Peyer's patch (tissue), 4 donors: ENCODE measurements at regions not wholly inside any gene's neighbourhood (a gene's known extent, or its start where the extent isn't known, plus 50 kb on each side); places are given as distances from the start of the nearest gene placed in this dataset.

Experiments
- DNase-seq, 3 donors: peaks; one replicate each; pipeline ENCODE4 v3.0.0-alpha.2; 2017 to 2019
- H3K27ac ChIP-seq, 4 donors: fragments of 200-600 bp; sonication (generic); one replicate each; pipeline ENCODE4 v1.5.1; 2016 to 2019
- H3K27me3 ChIP-seq, 2 donors: fragments of 200-600 bp; sonication (generic); one replicate each; pipeline ENCODE4 v1.5.1; 2019
- H3K36me3 ChIP-seq, 3 donors: fragments of 200-600 bp; sonication (generic); one replicate each; pipeline ENCODE4 v1.5.1; 2016 to 2019
- H3K4me1 ChIP-seq, 4 donors: fragments of 200-600 bp; sonication (generic); one replicate each; pipeline ENCODE4 v1.5.1; 2016 to 2019
- H3K4me3 ChIP-seq, 4 donors: fragments of 200-600 bp; sonication (generic); 1 replicate in 3 of 4; 2 replicates in 1 of 4; pipeline ENCODE4 v1.5.1; 2016 to 2019; ENCODE audit warnings: mild to moderate bottlenecking in 1 of 4
- H3K9me3 ChIP-seq, 4 donors: fragments of 200-600 bp; sonication (generic); one replicate each; pipeline ENCODE4 v1.5.1; 2016 to 2019; ENCODE audit warnings: mild to moderate bottlenecking in 1 of 4
- CTCF ChIP-seq, 6 experiments: fragments of 450-650 bp in 4 of 6; fragments of 200-600 bp in 2 of 6; sonication (generic) in 1 of 6; IDR thresholded peaks; one replicate each; pipeline ENCODE4 v1.5.1; 2017 to 2019; ENCODE audit warnings: antibody characterized with exemption in 6 of 6, mild to moderate bottlenecking in 3 of 6, moderate library complexity in 1 of 6
- POLR2A ChIP-seq, 2 donors: fragments of 450-650 bp; IDR thresholded peaks; one replicate each; pipeline ENCODE4 v1.5.1; 2017; ENCODE audit warnings: antibody characterized with exemption in 2 of 2, mild to moderate bottlenecking in 2 of 2, moderate library complexity in 2 of 2

GRCh38 chr1:191026828-191027227, 549.2 kb upstream of the BRINP3 start:
- no peak overlapping the region for H3K27ac ChIP-seq
- peaks cover 0 to 4% (median 2%) of the 10 kb centered on the region in 4 donors for H3K9me3 ChIP-seq
- no peak overlapping the region for H3K4me3 ChIP-seq
- TF ChIP-seq POLR2A (IDR thresholded peaks at IDR 0.05): no peak
- no peak for TF ChIP-seq CTCF (IDR thresholded peaks at IDR 0.05)
- no peaks in the 10 kb centered on the region for H3K27me3 ChIP-seq
- H3K4me1 ChIP-seq: no peaks in the 10 kb centered on the region
- no peak for DNase-seq
- no peaks in the 10 kb centered on the region for H3K36me3 ChIP-seq

- Histone ChIP-seq H3K27ac (no peak overlapping the region), H3K4me1 (no peaks in the 10 kb centered on the region), H3K9me3 (no peaks in the 10 kb centered on the region), H3K36me3 (no peaks in the 10 kb centered on the region), H3K4me3 (no peak overlapping the region), H3K27me3 (no peaks in the 10 kb centered on the region)
- no peak for DNase-seq
- no peak for TF ChIP-seq CTCF (IDR thresholded peaks at IDR 0.05)
- TF ChIP-seq POLR2A (IDR thresholded peaks at IDR 0.05): no peak
Measured at GRCh38 chr1:191034132-191034531, 556.5 kb upstream of the BRINP3 start.

- Histone ChIP-seq H3K27ac (no peak overlapping the region), H3K27me3 (no peaks in the 10 kb centered on the region), H3K36me3 (no peaks in the 10 kb centered on the region), H3K9me3 (no peaks in the 10 kb centered on the region), H3K4me3 (no peak overlapping the region), H3K4me1 (no peaks in the 10 kb centered on the region)
- no peak for TF ChIP-seq CTCF (IDR thresholded peaks at IDR 0.05)
- no peak for TF ChIP-seq POLR2A (IDR thresholded peaks at IDR 0.05)
- no peak for DNase-seq
Measured at GRCh38 chr1:191043066-191043465, 565.4 kb upstream of the BRINP3 start.

- Histone ChIP-seq H3K27me3 (no peaks in the 10 kb centered on the region), H3K36me3 (no peaks in the 10 kb centered on the region), H3K4me3 (no peak overlapping the region), H3K9me3 (no peaks in the 10 kb centered on the region), H3K4me1 (no peaks in the 10 kb centered on the region), H3K27ac (no peak overlapping the region)
- DNase-seq: no peak
- TF ChIP-seq CTCF (IDR thresholded peaks at IDR 0.05) (no peak), POLR2A (IDR thresholded peaks at IDR 0.05) (no peak)
Measured at GRCh38 chr1:191049781-191050180, 572.1 kb upstream of the BRINP3 start.

GRCh38 chr1:191052888-191053287, 575.2 kb upstream of the BRINP3 start:
- H3K27me3 ChIP-seq: no peaks in the 10 kb centered on the region
- no peaks in the 10 kb centered on the region for H3K4me1 ChIP-seq
- no peak overlapping the region for H3K27ac ChIP-seq
- no peaks in the 10 kb centered on the region for H3K36me3 ChIP-seq
- no peak for DNase-seq
- TF ChIP-seq POLR2A (IDR thresholded peaks at IDR 0.05): no peak
- no peak for TF ChIP-seq CTCF (IDR thresholded peaks at IDR 0.05)
- H3K4me3 ChIP-seq: no peak overlapping the region
- H3K9me3 ChIP-seq: no peaks in the 10 kb centered on the region

- H3K36me3 ChIP-seq: no peaks in the 10 kb centered on the region
- H3K27ac ChIP-seq: no peak overlapping the region
- H3K9me3 ChIP-seq: no peaks in the 10 kb centered on the region
- H3K4me1 ChIP-seq: no peaks in the 10 kb centered on the region
- no peaks in the 10 kb centered on the region for H3K27me3 ChIP-seq
- no peak overlapping the region for H3K4me3 ChIP-seq
- no peak for DNase-seq
- TF ChIP-seq POLR2A (IDR thresholded peaks at IDR 0.05) (no peak), CTCF (IDR thresholded peaks at IDR 0.05) (no peak)
Measured at GRCh38 chr1:191065346-191065745, 587.7 kb upstream of the BRINP3 start.
